GM12864 (cell line): ENCODE measurements at regions not wholly inside any gene's neighbourhood (a gene's known extent, or its start where the extent isn't known, plus 50 kb on each side); places are given as distances from the start of the nearest gene placed in this dataset.

Experiments used
- DNase-seq: peaks from one replicate; pipeline ENCODE4 v3.0.0-alpha.2; 2011; ENCODE audit warnings: low read depth
- H3K4me3 ChIP-seq: 2 replicates; pipeline ENCODE4 v1.5.1; 2011; ENCODE audit warnings: mild to moderate bottlenecking, low read depth, low read length, control low read depth
- CTCF ChIP-seq: IDR thresholded peaks from 2 replicates; pipeline ENCODE4 v1.5.1; 2011; ENCODE audit warnings: low read depth, mild to moderate bottlenecking, moderate library complexity, low read length, control low read depth, inconsistent platforms; ENCODE audit errors: missing control alignments

DNA sequence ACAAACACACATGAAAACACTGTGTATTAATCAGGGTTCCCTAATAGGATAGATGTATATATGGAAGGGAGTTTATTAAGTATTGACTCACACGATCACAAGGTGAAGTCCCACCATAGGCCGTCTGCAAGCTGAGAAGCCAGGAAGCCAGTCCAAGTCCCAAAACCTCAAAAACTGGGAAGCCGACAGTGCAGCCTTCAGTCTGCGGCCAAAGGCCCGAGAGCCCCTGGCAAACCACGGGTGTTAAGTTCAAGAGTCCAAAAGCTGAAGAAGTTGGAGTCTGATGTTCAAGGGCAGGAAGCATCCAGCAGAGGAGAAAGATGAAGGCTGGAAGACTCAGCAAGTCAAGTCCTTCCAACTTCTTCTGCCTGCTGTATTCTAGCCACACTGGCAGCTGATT, 1085.0 kb upstream of the TMEM132C start:
- TF ChIP-seq CTCF = no peak
- no peak overlapping the region for H3K4me3 ChIP-seq
- DNase-seq = no peak

DNA sequence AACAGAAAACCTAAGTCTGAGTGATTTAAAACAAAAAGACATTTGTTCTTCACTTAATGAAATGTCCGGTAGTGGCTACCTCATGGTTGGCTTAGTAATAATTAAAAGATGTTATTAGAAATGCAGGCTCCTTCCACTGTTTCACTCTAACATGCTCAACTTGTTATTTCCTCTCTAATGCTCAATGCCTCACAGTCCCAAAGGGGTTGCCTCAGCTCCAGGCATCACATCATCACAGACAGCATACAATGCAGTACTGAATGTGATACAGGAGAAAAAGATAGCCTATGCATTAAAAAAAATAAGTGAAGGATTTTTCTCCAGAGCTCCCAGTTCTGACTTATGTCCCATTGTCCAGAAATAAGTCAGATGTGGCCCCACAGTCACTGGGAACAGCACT, 1077.0 kb upstream of the TMEM132C start:
- no peak for TF ChIP-seq CTCF
- H3K4me3 ChIP-seq = no peak overlapping the region
- DNase-seq = no peak

DNA sequence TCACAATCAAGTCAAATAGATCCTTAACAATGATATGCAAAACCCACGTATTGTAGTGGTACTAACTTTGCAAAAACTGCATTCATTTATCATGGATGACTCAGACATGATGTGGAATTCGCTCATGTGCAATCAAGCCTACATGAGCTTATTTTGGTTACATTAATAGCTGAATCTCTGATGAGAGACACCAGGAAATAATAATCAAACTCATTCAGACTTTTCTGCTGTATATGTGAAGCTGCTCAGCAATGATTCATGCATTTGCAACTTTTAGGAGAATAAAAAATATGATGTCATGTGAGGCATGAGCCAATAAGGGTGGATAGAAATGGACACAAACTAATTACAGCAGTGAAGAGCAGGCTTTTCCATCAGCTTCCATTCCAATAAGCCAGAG, 1075.8 kb upstream of the TMEM132C start:
- no peak overlapping the region for H3K4me3 ChIP-seq
- DNase-seq = no peak
- TF ChIP-seq CTCF = no peak

- TF ChIP-seq CTCF = no peak
- DNase-seq = no peak
These were observed 1074.6 kb upstream of the TMEM132C start for GRCh38 chr12:127192391-127192790.

GRCh38 chr12:127193341-127193740, 1073.6 kb upstream of the TMEM132C start:
- no peak overlapping the region for H3K4me3 ChIP-seq
- TF ChIP-seq CTCF = no peak
- DNase-seq = no peak

More at GRCh38 chr12:127192391-127192790, 1074.6 kb upstream of the TMEM132C start:
- no peak overlapping the region for H3K4me3 ChIP-seq

DNA sequence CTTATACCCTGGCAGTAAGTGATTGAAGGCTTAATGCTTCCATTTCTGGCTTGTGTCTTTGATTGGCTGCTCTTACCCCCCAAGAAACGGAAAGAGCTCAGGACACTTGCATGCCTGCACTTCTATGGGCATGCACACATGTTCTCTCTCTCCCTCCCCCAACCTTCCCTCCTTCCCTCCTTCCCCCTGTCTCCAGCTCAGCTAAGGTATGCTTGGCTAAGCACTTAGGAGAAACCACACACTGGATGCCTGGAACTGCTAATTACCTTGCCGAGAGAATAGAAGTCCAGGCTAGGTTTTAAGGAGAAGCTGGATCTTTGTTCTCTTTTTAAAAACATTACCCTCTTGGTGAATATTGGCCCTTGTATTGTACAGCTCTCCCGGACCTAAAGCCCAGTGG, 1072.8 kb upstream of the TMEM132C start:
- DNase-seq = no peak
- H3K4me3 ChIP-seq = no peak overlapping the region
- TF ChIP-seq CTCF = no peak

DNA sequence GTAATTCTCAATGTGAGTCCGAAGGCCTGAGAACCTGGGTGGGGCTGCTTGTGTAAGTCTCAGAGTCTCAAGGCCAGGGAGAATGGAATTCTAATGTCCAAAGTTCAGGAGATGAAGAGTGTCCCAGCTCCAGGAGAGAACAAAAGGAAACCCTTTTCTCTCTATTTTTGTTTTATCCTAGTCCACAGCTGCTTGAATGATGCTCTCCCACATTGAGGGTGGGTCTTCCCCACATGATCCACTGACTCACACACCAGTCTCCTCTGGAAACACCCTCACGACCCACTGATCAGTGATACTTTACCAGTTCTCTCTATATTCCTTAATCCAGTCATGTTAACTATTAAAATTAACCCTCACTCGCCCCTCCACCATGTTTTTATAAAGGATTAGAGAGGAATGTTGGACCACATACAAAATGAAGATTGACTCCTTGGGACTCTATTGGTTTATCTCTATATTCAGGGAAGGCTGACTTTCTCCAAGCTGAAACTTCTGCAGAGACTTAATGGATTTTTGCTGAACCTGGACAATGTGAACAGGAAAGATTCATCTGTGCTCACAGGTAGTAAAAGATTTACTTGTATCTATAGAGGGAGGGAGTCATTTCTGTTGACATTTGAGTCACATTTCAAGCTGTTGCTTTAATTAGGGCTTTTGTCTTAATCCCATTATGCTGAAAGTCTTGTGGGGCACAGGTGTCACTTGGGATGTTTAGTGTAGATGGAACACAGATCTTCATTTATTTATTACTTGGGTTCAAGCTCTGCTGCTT, 1061.0 kb upstream of the TMEM132C start:
- no peak for DNase-seq
- H3K4me3 ChIP-seq = no peak overlapping the region
- TF ChIP-seq CTCF = no peak
